ENCODE measurements at regions not wholly inside any gene's neighbourhood (a gene's known extent, or its start where the extent isn't known, plus 50 kb on each side); places are given as distances from the start of the nearest gene placed in this dataset.

DNA sequence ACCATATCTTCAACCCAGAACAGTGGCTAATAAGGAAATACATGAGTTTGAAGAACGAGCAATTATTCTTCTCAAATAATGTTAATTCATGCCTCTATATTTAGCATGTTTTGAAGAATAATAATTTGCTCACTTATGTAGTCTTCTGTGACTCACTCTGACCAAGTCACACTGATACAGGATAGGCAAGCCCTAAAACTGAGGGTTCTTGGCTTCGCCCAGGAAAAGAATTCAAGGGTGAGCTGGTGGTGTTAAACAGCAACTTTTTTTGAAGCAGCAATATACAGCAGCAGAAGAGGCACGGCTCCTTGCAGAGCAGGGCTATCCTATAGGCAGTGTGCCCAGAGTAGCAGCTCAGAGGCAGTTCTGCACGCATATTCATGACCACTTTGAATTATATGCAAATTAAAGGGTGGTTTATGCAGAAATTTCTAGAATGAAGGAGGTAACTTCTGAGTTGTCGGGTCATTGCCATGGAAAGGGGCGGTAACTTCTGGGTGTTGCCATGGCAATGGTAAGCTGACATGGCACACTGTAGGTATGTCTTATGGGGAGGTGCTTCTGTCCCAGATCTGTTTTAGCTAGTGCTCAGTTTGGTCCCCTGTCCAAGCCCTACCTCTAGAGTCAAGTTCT is 200.6 kb downstream of the RND3 start:
- H3K9me3 ChIP-seq (ENCODE audit: control insufficient read depth, insufficient read depth, low read depth, low read length), result no peaks in the 10 kb centered on the region
- H3K79me2 ChIP-seq (ENCODE audit: control insufficient read depth, insufficient read depth, low read length), result no peaks in the 10 kb centered on the region
- no peak overlapping the region for H3K4me2 ChIP-seq (ENCODE audit: extremely low read depth, insufficient read depth, low read length)
- no peaks in the 10 kb centered on the region for H3K36me3 ChIP-seq (ENCODE audit: control insufficient read depth, insufficient read depth, low read length)
- H3K4me1 ChIP-seq (ENCODE audit: control insufficient read depth, extremely low read depth, insufficient read depth, low read length), result no peaks in the 10 kb centered on the region
- TF ChIP-seq, protein P1, sequence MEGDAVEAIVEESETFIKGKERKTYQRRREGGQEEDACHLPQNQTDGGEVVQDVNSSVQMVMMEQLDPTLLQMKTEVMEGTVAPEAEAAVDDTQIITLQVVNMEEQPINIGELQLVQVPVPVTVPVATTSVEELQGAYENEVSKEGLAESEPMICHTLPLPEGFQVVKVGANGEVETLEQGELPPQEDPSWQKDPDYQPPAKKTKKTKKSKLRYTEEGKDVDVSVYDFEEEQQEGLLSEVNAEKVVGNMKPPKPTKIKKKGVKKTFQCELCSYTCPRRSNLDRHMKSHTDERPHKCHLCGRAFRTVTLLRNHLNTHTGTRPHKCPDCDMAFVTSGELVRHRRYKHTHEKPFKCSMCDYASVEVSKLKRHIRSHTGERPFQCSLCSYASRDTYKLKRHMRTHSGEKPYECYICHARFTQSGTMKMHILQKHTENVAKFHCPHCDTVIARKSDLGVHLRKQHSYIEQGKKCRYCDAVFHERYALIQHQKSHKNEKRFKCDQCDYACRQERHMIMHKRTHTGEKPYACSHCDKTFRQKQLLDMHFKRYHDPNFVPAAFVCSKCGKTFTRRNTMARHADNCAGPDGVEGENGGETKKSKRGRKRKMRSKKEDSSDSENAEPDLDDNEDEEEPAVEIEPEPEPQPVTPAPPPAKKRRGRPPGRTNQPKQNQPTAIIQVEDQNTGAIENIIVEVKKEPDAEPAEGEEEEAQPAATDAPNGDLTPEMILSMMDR (conservative IDR thresholded peaks at IDR 0.05 in 1 of 2, IDR thresholded peaks at IDR 0.05 in 1 of 2; ENCODE audit: low read depth in 1 of 2, low read length in 2 of 2), result no peak
- no peak for TF ChIP-seq EZH2 (IDR thresholded peaks at IDR 0.05; ENCODE audit: low read length, missing control alignments)
- no peaks in the 10 kb centered on the region for H3K27me3 ChIP-seq (ENCODE audit: control insufficient read depth, insufficient read depth, low read length)
- DNase-seq (ENCODE audit: low read depth in 2 of 2), result peak in 1 of 2 donors; percentile 46
- no peaks in the 10 kb centered on the region for H4K20me1 ChIP-seq (ENCODE audit: control insufficient read depth, extremely low read depth, insufficient read depth, low read length)
- H3K9ac ChIP-seq (ENCODE audit: insufficient read depth, low read length), result no peak overlapping the region
- H2AFZ ChIP-seq (ENCODE audit: low read length), result no peak overlapping the region
- H3K27ac ChIP-seq (ENCODE audit: insufficient read depth, low read length), result no peak overlapping the region
- no peak overlapping the region for H3K4me3 ChIP-seq (replicated peaks in 1 of 4; ENCODE audit: control extremely low read depth in 1 of 4, insufficient read depth in 1 of 4, low read depth in 3 of 4, low read length in 4 of 4)

GRCh38 chr2:150284116-150284515 is 203.4 kb downstream of the RND3 start:
- DNase-seq (ENCODE audit: low read depth in 2 of 2), result no peak
- TF ChIP-seq, protein P1 (conservative IDR thresholded peaks at IDR 0.05 in 1 of 2, IDR thresholded peaks at IDR 0.05 in 1 of 2; ENCODE audit: low read depth in 1 of 2, low read length in 2 of 2), result no peak
- TF ChIP-seq EZH2 (IDR thresholded peaks at IDR 0.05; ENCODE audit: low read length, missing control alignments), result no peak
- Histone ChIP-seq H2AFZ (ENCODE audit: low read length) (no peak overlapping the region), H3K4me2 (ENCODE audit: extremely low read depth, insufficient read depth, low read length) (no peak overlapping the region), H3K4me1 (ENCODE audit: control insufficient read depth, extremely low read depth, insufficient read depth, low read length) (no peaks in the 10 kb centered on the region), H3K79me2 (ENCODE audit: control insufficient read depth, insufficient read depth, low read length) (no peaks in the 10 kb centered on the region), H3K9ac (ENCODE audit: insufficient read depth, low read length) (no peak overlapping the region), H3K27me3 (ENCODE audit: control insufficient read depth, insufficient read depth, low read length) (no peaks in the 10 kb centered on the region), H3K27ac (ENCODE audit: insufficient read depth, low read length) (no peak overlapping the region), H3K9me3 (ENCODE audit: control insufficient read depth, insufficient read depth, low read depth, low read length) (no peaks in the 10 kb centered on the region), H3K4me3 (replicated peaks in 1 of 4; ENCODE audit: control extremely low read depth in 1 of 4, insufficient read depth in 1 of 4, low read depth in 3 of 4, low read length in 4 of 4) (no peak overlapping the region), H3K36me3 (ENCODE audit: control insufficient read depth, insufficient read depth, low read length) (no peaks in the 10 kb centered on the region), H4K20me1 (ENCODE audit: control insufficient read depth, extremely low read depth, insufficient read depth, low read length) (no peaks in the 10 kb centered on the region)

DNA sequence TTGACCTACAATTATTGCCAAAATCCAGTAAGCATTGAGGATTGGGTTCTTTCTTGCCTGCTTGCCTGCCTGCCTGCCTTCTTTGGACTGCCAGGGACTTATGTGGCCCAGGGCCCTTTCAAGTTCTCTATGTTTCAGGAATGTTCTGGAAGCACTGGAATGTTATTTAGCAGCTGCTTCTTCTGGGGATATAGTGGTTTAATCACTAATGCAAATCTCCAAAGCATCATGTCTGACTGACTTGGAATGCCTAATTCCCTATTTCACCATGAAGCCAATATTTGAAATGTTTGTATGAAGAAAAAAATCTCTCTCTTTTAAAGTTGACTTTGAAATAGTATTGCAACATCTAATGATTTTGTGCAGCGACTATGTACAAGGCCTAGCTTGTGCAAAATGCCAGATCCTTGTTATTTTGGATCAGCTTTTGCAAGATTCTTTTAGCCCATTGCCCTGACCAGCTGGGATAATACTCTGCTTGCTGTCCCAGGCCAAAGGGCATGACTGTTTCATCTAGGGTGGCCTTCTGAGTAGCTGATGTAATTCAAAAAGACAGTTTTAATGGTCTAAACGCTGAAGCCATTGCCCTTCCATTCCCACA is 204.6 kb downstream of the RND3 start:
- Histone ChIP-seq H3K36me3 (ENCODE audit: control insufficient read depth, insufficient read depth, low read length) (no peaks in the 10 kb centered on the region), H3K4me2 (ENCODE audit: extremely low read depth, insufficient read depth, low read length) (no peak overlapping the region), H3K9ac (ENCODE audit: insufficient read depth, low read length) (no peak overlapping the region), H3K9me3 (ENCODE audit: control insufficient read depth, insufficient read depth, low read depth, low read length) (no peaks in the 10 kb centered on the region), H3K4me1 (ENCODE audit: control insufficient read depth, extremely low read depth, insufficient read depth, low read length) (no peaks in the 10 kb centered on the region), H3K4me3 (replicated peaks in 1 of 4; ENCODE audit: control extremely low read depth in 1 of 4, insufficient read depth in 1 of 4, low read depth in 3 of 4, low read length in 4 of 4) (no peak overlapping the region), H2AFZ (ENCODE audit: low read length) (no peak overlapping the region), H4K20me1 (ENCODE audit: control insufficient read depth, extremely low read depth, insufficient read depth, low read length) (no peaks in the 10 kb centered on the region), H3K27me3 (ENCODE audit: control insufficient read depth, insufficient read depth, low read length) (no peaks in the 10 kb centered on the region), H3K79me2 (ENCODE audit: control insufficient read depth, insufficient read depth, low read length) (no peaks in the 10 kb centered on the region), H3K27ac (ENCODE audit: insufficient read depth, low read length) (no peak overlapping the region)
- TF ChIP-seq, protein P1 (conservative IDR thresholded peaks at IDR 0.05 in 1 of 2, IDR thresholded peaks at IDR 0.05 in 1 of 2; ENCODE audit: low read depth in 1 of 2, low read length in 2 of 2), result no peak
- TF ChIP-seq EZH2 (IDR thresholded peaks at IDR 0.05; ENCODE audit: low read length, missing control alignments), result no peak
- peak; percentile 32 to 70 for DNase-seq (ENCODE audit: low read depth in 2 of 2)

Measured in fibroblast of lung (primary cell).